ENCODE measurements at regions not wholly inside any gene's neighbourhood (a gene's known extent, or its start where the extent isn't known, plus 50 kb on each side); places are given as distances from the start of the nearest gene placed in this dataset.
A peak's percentile ranks its signal among the peaks of the same experiment; 100 is the strongest.

GRCh38 chr3:39000008-39000450 is 51.7 kb downstream of the SCN11A start:
- no peak overlapping the region for H3K4me3 ChIP-seq (ENCODE audit: low read depth in 2 of 2, low read length in 2 of 2)
- no peaks in the 10 kb centered on the region for H3K36me3 ChIP-seq (ENCODE audit: control insufficient read depth, insufficient read depth, low read length)
- no peak overlapping the region for H3K27ac ChIP-seq (ENCODE audit: low read length)
- H3K4me1 ChIP-seq (ENCODE audit: control insufficient read depth, insufficient read depth, low read length) = no peaks in the 10 kb centered on the region
- ChIA-PET CTCF (interaction anchor here (0.6 to 1.6 kb wide), 8 partner anchors 12 to 503 kb away, joined by 3 to 6 read pairs (median 3); no protein-coding TSS in a partner anchor), POLR2A (no interaction called here)
- peak; percentile 51; the same call in 1 of the 2 replicates for ATAC-seq
- DNase-seq (ENCODE audit: low read depth, low spot score) = no peak
- BruUV-seq (replicated peaks) = no TSS peak
- TF ChIP-seq TCF7L2 (IDR thresholded peaks at IDR 0.05; ENCODE audit: low read depth, low read length) = no peak
- TF ChIP-seq CTCF (IDR thresholded peaks at IDR 0.05) = peak; percentile 81
- H3K27me3 ChIP-seq (ENCODE audit: control insufficient read depth, insufficient read depth, low read length) = no peaks in the 10 kb centered on the region
- in situ Hi-C loops (cut with HindIII; ENCODE audit: low pct_unique_long_range_greater_than_20kb, low sequenced_read_pairs) (no loop called here), intact Hi-C loops (cut with micrococcal nuclease; ENCODE audit: unreplicated experiment) (no loop called here)
- no peaks in the 10 kb centered on the region for H3K9me3 ChIP-seq (ENCODE audit: control insufficient read depth, insufficient read depth, low read depth, low read length)

GRCh38 chr3:38998086-38998485 is 53.7 kb downstream of the SCN11A start:
- no peak for TF ChIP-seq CTCF (IDR thresholded peaks at IDR 0.05)
- TF ChIP-seq SIN3A (IDR thresholded peaks at IDR 0.05; ENCODE audit: borderline replicate concordance, insufficient read depth, low read depth, low read length) = no peak
- TF ChIP-seq REST (IDR thresholded peaks at IDR 0.05; ENCODE audit: insufficient read depth in 1 of 2, low read depth in 2 of 2, low read length in 1 of 2) = no peak
- no peak for TF ChIP-seq TCF7L2 (IDR thresholded peaks at IDR 0.05; ENCODE audit: low read depth, low read length)
- TF ChIP-seq POLR2AphosphoS5 (IDR thresholded peaks at IDR 0.05; ENCODE audit: low read depth, low read length) = no peak
- intact Hi-C loops (cut with micrococcal nuclease; ENCODE audit: unreplicated experiment) (no loop called here), in situ Hi-C loops (cut with HindIII; ENCODE audit: low pct_unique_long_range_greater_than_20kb, low sequenced_read_pairs) (no loop called here)
- no peaks in the 10 kb centered on the region for H3K36me3 ChIP-seq (ENCODE audit: control insufficient read depth, insufficient read depth, low read length)
- CTCF ChIA-PET = no interaction called here
- H3K27ac ChIP-seq (ENCODE audit: low read length) = no peak overlapping the region
- BruUV-seq (replicated peaks) = no TSS peak
- no peaks in the 10 kb centered on the region for H3K4me1 ChIP-seq (ENCODE audit: control insufficient read depth, insufficient read depth, low read length)
- H3K9me3 ChIP-seq (ENCODE audit: control insufficient read depth, insufficient read depth, low read depth, low read length) = no peaks in the 10 kb centered on the region
- DNase-seq (ENCODE audit: low read depth, low spot score) = no peak
- no peaks in the 10 kb centered on the region for H3K27me3 ChIP-seq (ENCODE audit: control insufficient read depth, insufficient read depth, low read length)
- H3K4me3 ChIP-seq (ENCODE audit: low read depth in 2 of 2, low read length in 2 of 2) = no peak overlapping the region
- ATAC-seq = no peak
- POLR2A ChIA-PET = no interaction called here
